ENCODE measurements at regions not wholly inside any gene's neighbourhood (a gene's known extent, or its start where the extent isn't known, plus 50 kb on each side); places are given as distances from the start of the nearest gene placed in this dataset.

DNA sequence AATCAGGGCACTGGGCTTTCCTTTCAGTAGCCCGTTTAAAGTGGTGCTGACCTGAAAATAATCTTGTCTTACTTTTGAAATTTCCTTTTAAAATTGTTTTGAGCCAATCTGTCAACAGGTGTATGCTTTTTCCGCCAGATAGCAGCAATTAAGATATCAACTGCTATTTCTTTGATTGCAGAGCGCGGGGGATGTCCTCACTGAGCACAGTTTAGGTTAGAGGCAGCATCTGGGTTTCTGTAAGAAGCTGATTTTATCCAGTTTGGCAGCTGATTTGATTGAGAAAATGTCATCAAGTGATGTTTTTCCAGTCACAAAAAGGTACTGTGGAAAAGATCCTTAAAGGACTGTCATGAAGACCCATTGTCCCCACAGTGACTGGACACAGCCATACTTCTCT, 371.8 kb downstream of the ADAMTS20 start:
- no peak overlapping the region for H2AFZ ChIP-seq (ENCODE audit: low read depth, low read length, poor library complexity, severe bottlenecking)
- no peaks in the 10 kb centered on the region for H3K4me1 ChIP-seq (ENCODE audit: control insufficient read depth in 1 of 2, insufficient read depth in 2 of 2, low read length in 2 of 2)
- ATAC-seq (no peak), DNase-seq (ENCODE audit: low read depth, low spot score) (no peak)
- H3K27me3 ChIP-seq (ENCODE audit: insufficient read depth, low read length): no peaks in the 10 kb centered on the region
- H3K9me3 ChIP-seq (ENCODE audit: control insufficient read depth in 1 of 2, insufficient read depth in 1 of 2, low read depth in 1 of 2, low read length in 2 of 2): no peaks in the 10 kb centered on the region
- H3K79me2 ChIP-seq (ENCODE audit: insufficient read depth, low read length): no peaks in the 10 kb centered on the region
- TF ChIP-seq FOSL1 (IDR thresholded peaks at IDR 0.05; ENCODE audit: low read depth) (no peak), ELF1 (IDR thresholded peaks at IDR 0.05; ENCODE audit: borderline replicate concordance, low read depth) (no peak), ATF3 (IDR thresholded peaks at IDR 0.05) (no peak), YY1 (IDR thresholded peaks at IDR 0.05; ENCODE audit: extremely low read depth, insufficient replicate concordance, low read depth, low read length) (no peak), MAX (IDR thresholded peaks at IDR 0.05) (no peak), SP1 (IDR thresholded peaks at IDR 0.05; ENCODE audit: low read depth) (no peak), JUND (IDR thresholded peaks at IDR 0.05) (no peak), TCF7L2 (IDR thresholded peaks at IDR 0.05; ENCODE audit: borderline replicate concordance, extremely low read depth, insufficient read depth, insufficient read length) (no peak), RAD21 (IDR thresholded peaks at IDR 0.05; ENCODE audit: low read depth) (no peak), SIN3A (IDR thresholded peaks at IDR 0.05; ENCODE audit: low read depth) (no peak), POLR2A (IDR thresholded peaks at IDR 0.05; ENCODE audit: borderline replicate concordance, extremely low read depth, insufficient read depth, insufficient read length) (no peak), EZH2phosphoT487 (IDR thresholded peaks at IDR 0.05; ENCODE audit: borderline replicate concordance) (no peak), CBX3 (IDR thresholded peaks at IDR 0.05; ENCODE audit: low read depth) (no peak), EGR1 (IDR thresholded peaks at IDR 0.05; ENCODE audit: low read depth) (no peak)
- TF ChIP-seq, protein P1, sequence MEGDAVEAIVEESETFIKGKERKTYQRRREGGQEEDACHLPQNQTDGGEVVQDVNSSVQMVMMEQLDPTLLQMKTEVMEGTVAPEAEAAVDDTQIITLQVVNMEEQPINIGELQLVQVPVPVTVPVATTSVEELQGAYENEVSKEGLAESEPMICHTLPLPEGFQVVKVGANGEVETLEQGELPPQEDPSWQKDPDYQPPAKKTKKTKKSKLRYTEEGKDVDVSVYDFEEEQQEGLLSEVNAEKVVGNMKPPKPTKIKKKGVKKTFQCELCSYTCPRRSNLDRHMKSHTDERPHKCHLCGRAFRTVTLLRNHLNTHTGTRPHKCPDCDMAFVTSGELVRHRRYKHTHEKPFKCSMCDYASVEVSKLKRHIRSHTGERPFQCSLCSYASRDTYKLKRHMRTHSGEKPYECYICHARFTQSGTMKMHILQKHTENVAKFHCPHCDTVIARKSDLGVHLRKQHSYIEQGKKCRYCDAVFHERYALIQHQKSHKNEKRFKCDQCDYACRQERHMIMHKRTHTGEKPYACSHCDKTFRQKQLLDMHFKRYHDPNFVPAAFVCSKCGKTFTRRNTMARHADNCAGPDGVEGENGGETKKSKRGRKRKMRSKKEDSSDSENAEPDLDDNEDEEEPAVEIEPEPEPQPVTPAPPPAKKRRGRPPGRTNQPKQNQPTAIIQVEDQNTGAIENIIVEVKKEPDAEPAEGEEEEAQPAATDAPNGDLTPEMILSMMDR (IDR thresholded peaks at IDR 0.05 in 2 of 3, conservative IDR thresholded peaks at IDR 0.05 in 1 of 3; ENCODE audit: borderline replicate concordance in 1 of 3, insufficient read depth in 1 of 3, low read depth in 2 of 3, low read length in 2 of 3): no peak
- no peaks in the 10 kb centered on the region for H3K9me2 ChIP-seq (ENCODE audit: insufficient read depth)
- intact Hi-C loops (cut with micrococcal nuclease): no loop called here
- no peak overlapping the region for H3K27ac ChIP-seq (ENCODE audit: low read depth, low read length)
- CTCF ChIA-PET: no interaction called here
- BruUV-seq (replicated peaks): no TSS peak
- no peaks in the 10 kb centered on the region for H3K36me3 ChIP-seq (ENCODE audit: control insufficient read depth in 1 of 2, insufficient read depth in 2 of 2, low read length in 2 of 2)
- no peak overlapping the region for H3K4me2 ChIP-seq (ENCODE audit: low read length)
- RAD21 ChIA-PET (ENCODE audit: low non-redundant PET in 1 of 2, low total read pairs in 2 of 2, uncharacterized antibody in 2 of 2, unreplicated experiment in 2 of 2): no interaction called here
- H3K9ac ChIP-seq (ENCODE audit: low read length): no peak overlapping the region
- POLR2A ChIA-PET: no interaction called here
- no peak overlapping the region for H3K4me3 ChIP-seq (replicated peaks in 1 of 2; ENCODE audit: low read depth in 1 of 2, low read length in 2 of 2)
- H4K20me1 ChIP-seq (ENCODE audit: insufficient read depth): no peaks in the 10 kb centered on the region
